Loucy (cell line): ENCODE measurements at regions not wholly inside any gene's neighbourhood (a gene's known extent, or its start where the extent isn't known, plus 50 kb on each side); places are given as distances from the start of the nearest gene placed in this dataset.

ENCODE experiments used
- H2AFZ ChIP-seq: fragments of 200-600 bp; sonication (generic); 2 replicates; pipeline ENCODE4 v1.6.0; 2016; ENCODE audit warnings: antibody characterized with exemption, mild to moderate bottlenecking, low read length, moderate library complexity
- H3F3A ChIP-seq: fragments of 200-600 bp; 2 replicates; pipeline ENCODE4 v1.6.0; 2016; ENCODE audit warnings: antibody characterized with exemption, low read depth, mild to moderate bottlenecking
- H3K27me3 ChIP-seq: fragments of 200-600 bp; sonication (generic); 2 replicates; pipeline ENCODE4 v1.6.1; 2014; ENCODE audit warnings: low read length, mild to moderate bottlenecking; ENCODE audit not compliant: insufficient read depth, poor library complexity, severe bottlenecking
- H3K36me3 ChIP-seq: fragments of 200-600 bp; sonication (generic); 2 replicates; pipeline ENCODE4 v1.6.1; 2016; ENCODE audit warnings: low read length; ENCODE audit not compliant: insufficient read depth
- H3K4me1 ChIP-seq: fragments of 200-600 bp; sonication (generic); 2 replicates; pipeline ENCODE4 v1.5.1; 2014; ENCODE audit warnings: low read length, mild to moderate bottlenecking; ENCODE audit not compliant: insufficient read depth, poor library complexity, severe bottlenecking
- H3K4me2 ChIP-seq: fragments of 200-600 bp; sonication (generic); 2 replicates; pipeline ENCODE4 v1.6.0; 2014; ENCODE audit warnings: antibody characterized with exemption, low read length, low read depth, mild to moderate bottlenecking; ENCODE audit not compliant: poor library complexity, severe bottlenecking
- H3K4me3 ChIP-seq: fragments of 200-600 bp; sonication (generic); 2 replicates; pipeline ENCODE4 v1.5.1; 2014; ENCODE audit warnings: low read length, mild to moderate bottlenecking, mixed read lengths; ENCODE audit not compliant: poor library complexity, severe bottlenecking
- H3K79me2 ChIP-seq: fragments of 200-600 bp; sonication (generic); 2 replicates; pipeline ENCODE4 v1.6.1; 2014; ENCODE audit warnings: low read length; ENCODE audit not compliant: insufficient read depth
- H3K9ac ChIP-seq: fragments of 200-600 bp; sonication (generic); 2 replicates; pipeline ENCODE4 v1.6.0; 2014; ENCODE audit warnings: mild to moderate bottlenecking, low read depth, low read length, moderate library complexity; ENCODE audit not compliant: poor library complexity, severe bottlenecking
- H3K9me2 ChIP-seq: fragments of 200-600 bp; sonication (generic); replicated peaks from 2 replicates; pipeline ENCODE4 v1.6.1; 2016; ENCODE audit warnings: low read depth, low read length, mixed read lengths
- H3K9me3 ChIP-seq: fragments of 200-600 bp; sonication (generic); 2 replicates; pipeline ENCODE4 v1.6.1; 2014; ENCODE audit warnings: mild to moderate bottlenecking, antibody characterized with exemption, low read length, low read depth; ENCODE audit not compliant: insufficient read depth
- H4K20me1 ChIP-seq: fragments of 200-600 bp; sonication (generic); 2 replicates; pipeline ENCODE4 v1.6.0; 2014; ENCODE audit warnings: antibody characterized with exemption, low read length, mild to moderate bottlenecking; ENCODE audit not compliant: insufficient read depth, poor library complexity, severe bottlenecking
- EZH2phosphoT487 ChIP-seq: fragments of 200-600 bp; IDR thresholded peaks from 2 replicates; pipeline ENCODE4 v1.6.1; 2018; ENCODE audit warnings: antibody characterized with exemption, mild to moderate bottlenecking, moderate library complexity, borderline replicate concordance
- TF ChIP-seq, protein P1 (sequence below): fragments of 200-600 bp; sonication (generic); conservative IDR thresholded peaks from 2 replicates; pipeline ENCODE4 v1.5.1; 2014; ENCODE audit warnings: mild to moderate bottlenecking, antibody characterized with exemption, low read length

GRCh38 chr5:167943343-167943742 is 348.1 kb upstream of the WWC1 start:
- Histone ChIP-seq H4K20me1 (no peaks in the 10 kb centered on the region), H3K4me1 (peaks cover 11% of the 10 kb centered on the region), H3F3A (peaks cover 3% of the 10 kb centered on the region; the same call in 1 of the 2 replicates), H3K9ac (no peak overlapping the region), H3K36me3 (no peaks in the 10 kb centered on the region), H3K27me3 (no peaks in the 10 kb centered on the region), H3K79me2 (no peaks in the 10 kb centered on the region), H3K4me3 (no peak overlapping the region), H3K4me2 (no peak overlapping the region), H3K9me3 (no peaks in the 10 kb centered on the region), H2AFZ (no peak overlapping the region), H3K9me2 (no peaks in the 10 kb centered on the region)
- TF ChIP-seq EZH2phosphoT487: no peak
- TF ChIP-seq, protein P1, sequence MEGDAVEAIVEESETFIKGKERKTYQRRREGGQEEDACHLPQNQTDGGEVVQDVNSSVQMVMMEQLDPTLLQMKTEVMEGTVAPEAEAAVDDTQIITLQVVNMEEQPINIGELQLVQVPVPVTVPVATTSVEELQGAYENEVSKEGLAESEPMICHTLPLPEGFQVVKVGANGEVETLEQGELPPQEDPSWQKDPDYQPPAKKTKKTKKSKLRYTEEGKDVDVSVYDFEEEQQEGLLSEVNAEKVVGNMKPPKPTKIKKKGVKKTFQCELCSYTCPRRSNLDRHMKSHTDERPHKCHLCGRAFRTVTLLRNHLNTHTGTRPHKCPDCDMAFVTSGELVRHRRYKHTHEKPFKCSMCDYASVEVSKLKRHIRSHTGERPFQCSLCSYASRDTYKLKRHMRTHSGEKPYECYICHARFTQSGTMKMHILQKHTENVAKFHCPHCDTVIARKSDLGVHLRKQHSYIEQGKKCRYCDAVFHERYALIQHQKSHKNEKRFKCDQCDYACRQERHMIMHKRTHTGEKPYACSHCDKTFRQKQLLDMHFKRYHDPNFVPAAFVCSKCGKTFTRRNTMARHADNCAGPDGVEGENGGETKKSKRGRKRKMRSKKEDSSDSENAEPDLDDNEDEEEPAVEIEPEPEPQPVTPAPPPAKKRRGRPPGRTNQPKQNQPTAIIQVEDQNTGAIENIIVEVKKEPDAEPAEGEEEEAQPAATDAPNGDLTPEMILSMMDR: no peak

- no peaks in the 10 kb centered on the region for H3K9me2 ChIP-seq
- H3K27me3 ChIP-seq: no peaks in the 10 kb centered on the region
- H3F3A ChIP-seq: peaks cover 3% of the 10 kb centered on the region; the same call in 1 of the 2 replicates
- no peak overlapping the region for H2AFZ ChIP-seq
- no peak overlapping the region for H3K4me2 ChIP-seq
- H3K9me3 ChIP-seq: no peaks in the 10 kb centered on the region
- TF ChIP-seq, protein P1: no peak
- no peak overlapping the region for H3K9ac ChIP-seq
- no peaks in the 10 kb centered on the region for H3K36me3 ChIP-seq
- H4K20me1 ChIP-seq: no peaks in the 10 kb centered on the region
- peaks cover 20% of the 10 kb centered on the region for H3K4me1 ChIP-seq
- H3K79me2 ChIP-seq: no peaks in the 10 kb centered on the region
- no peak overlapping the region for H3K4me3 ChIP-seq
Observed at GRCh38 chr5:167944121-167944852, 347.2 kb upstream of the WWC1 start.

GRCh38 chr5:167945542-167946384 is 345.7 kb upstream of the WWC1 start:
- Histone ChIP-seq H3K4me2 (no peak overlapping the region), H3K9me3 (no peaks in the 10 kb centered on the region), H2AFZ (no peak overlapping the region; the same call in 1 of the 2 replicates), H4K20me1 (no peaks in the 10 kb centered on the region), H3K27me3 (no peaks in the 10 kb centered on the region), H3K4me1 (peaks cover 33% of the 10 kb centered on the region), H3K9ac (no peak overlapping the region), H3K9me2 (no peaks in the 10 kb centered on the region), H3K36me3 (no peaks in the 10 kb centered on the region), H3K4me3 (no peak overlapping the region), H3F3A (peaks cover 3% of the 10 kb centered on the region; the same call in 1 of the 2 replicates), H3K79me2 (no peaks in the 10 kb centered on the region)
- TF ChIP-seq, protein P1: no peak
- no peak for TF ChIP-seq EZH2phosphoT487
